ENCODE measurements at regions not wholly inside any gene's neighbourhood (a gene's known extent, or its start where the extent isn't known, plus 50 kb on each side); places are given as distances from the start of the nearest gene placed in this dataset.
"Not testable (repeated sequence)": the region's sequence is repeated elsewhere in the genome, so short reads cannot be mapped to it uniquely, and the experiment has no call there.

GRCh38 chr17:47066841-47067682, 88.0 kb upstream of the RPRML start:
- peak; percentile 76 to 84 for DNase-seq

DNA sequence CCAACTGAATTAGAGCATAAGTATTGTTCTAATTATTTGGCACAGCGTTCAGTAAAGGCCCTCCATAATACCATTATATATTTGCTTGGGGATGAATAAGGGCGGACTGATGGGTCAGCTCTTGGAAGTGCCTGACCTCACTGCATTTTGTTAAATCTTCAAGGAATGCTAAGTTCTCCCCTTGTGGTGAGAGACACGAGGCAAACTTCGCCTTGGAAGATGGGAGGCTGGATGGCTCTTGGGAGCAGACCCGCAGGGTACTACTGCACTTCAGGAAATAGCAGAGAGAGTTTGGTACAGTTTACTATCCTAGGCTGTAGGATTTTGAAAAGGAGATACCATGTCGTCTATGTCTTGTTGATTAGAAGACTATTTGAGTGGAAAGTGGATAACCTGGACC, 87.0 kb upstream of the RPRML start:
- DNase-seq = no peak

- no peak for DNase-seq
These were observed 85.6 kb upstream of the RPRML start for GRCh38 chr17:47064684-47065083.

DNA sequence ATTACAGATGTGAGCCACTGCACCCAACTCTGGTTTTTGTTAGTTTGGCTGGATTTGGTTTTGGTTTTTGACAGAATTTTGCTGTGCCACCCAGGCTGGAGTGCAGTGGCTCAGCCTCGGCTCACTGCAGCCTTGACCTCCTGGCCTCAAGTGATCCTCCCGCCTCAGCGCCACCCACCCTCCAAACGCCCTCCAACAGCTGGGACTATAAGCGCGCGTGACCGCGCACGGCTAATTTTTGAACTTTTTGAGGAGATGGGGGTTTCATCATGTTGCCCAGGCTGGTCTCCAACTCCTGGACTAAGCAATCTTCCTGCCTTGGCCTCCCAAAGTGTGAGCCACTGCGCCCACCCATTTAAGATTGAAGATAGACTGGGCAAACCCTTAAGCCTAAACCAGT, 84.4 kb upstream of the RPRML start:
- DNase-seq = no peak

GRCh38 chr17:47062851-47063250, 83.8 kb upstream of the RPRML start:
- not testable (repeated sequence) for DNase-seq

- not testable (repeated sequence) for DNase-seq
These were observed 81.0 kb upstream of the RPRML start for GRCh38 chr17:47060005-47060404.

GRCh38 chr17:47057830-47058229, 78.8 kb upstream of the RPRML start:
- DNase-seq = no peak

GRCh38 chr17:47057279-47057678, 78.2 kb upstream of the RPRML start:
- DNase-seq = not testable (repeated sequence)

- not testable (repeated sequence) for DNase-seq
These were observed 77.6 kb upstream of the RPRML start for GRCh38 chr17:47056687-47057086.

Measured in inflammatory macrophage treated with lipopolysaccharide for 1 hour (primary cell).